ENCODE measurements at regions not wholly inside any gene's neighbourhood (a gene's known extent, or its start where the extent isn't known, plus 50 kb on each side); places are given as distances from the start of the nearest gene placed in this dataset.

DNA sequence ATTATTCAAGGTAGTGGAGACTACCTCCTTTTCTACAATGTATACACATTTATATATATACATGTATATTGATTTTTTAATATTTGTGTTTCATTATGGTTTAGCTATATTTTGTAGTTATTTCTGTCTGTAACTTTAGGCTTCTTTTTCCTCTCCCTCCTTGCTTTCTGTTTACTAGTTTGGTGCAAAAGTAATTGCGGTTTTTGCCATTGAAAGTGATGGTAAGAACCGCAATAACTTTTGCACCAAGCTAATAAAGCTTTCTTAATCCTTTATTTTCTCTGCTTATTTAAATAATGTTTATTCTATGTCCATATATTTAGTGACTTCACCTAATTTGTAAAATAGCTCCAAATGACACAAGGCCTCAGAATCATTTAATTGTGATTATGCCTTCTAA lies 195.3 kb upstream of the PLSCR5 start:
- Histone ChIP-seq H3K4me3 (no peak overlapping the region), H3K9me3 (ENCODE audit: low read depth, low read length) (no peaks in the 10 kb centered on the region)
- no peak for TF ChIP-seq EZH2 (IDR thresholded peaks at IDR 0.05)
- no peak for TF ChIP-seq FOXP2 (optimal IDR thresholded peaks at IDR 0.05; ENCODE audit: control extremely low read depth, extremely low read length, insufficient read depth)
- no peak for TF ChIP-seq POLR2AphosphoS5 (IDR thresholded peaks at IDR 0.05; ENCODE audit: borderline replicate concordance, low read depth, low read length)

DNA sequence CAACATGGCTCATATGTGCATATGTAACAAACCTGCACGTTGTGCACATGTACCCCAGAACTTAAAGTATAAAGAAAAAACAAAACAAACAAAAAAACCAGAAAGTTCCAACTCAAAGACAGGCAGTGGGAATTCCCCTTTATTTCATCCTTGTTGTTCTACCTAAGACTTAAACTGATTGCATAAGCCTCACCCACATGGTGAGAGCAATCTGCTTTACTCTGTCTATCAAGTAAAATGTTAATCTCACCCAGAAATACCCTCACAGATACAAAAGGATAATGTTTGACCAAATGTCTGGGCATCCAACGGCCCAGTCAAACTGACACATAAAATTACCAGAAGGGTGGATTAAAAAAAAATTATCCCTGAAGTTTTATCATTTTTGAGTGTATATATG lies 190.9 kb upstream of the PLSCR5 start:
- H3K36me3 ChIP-seq (ENCODE audit: insufficient read depth, low read length) = no peaks in the 10 kb centered on the region
- H3K9ac ChIP-seq (ENCODE audit: insufficient read length) = no peak overlapping the region
- DNase-seq (ENCODE audit: low read depth, low spot score) = no peak
- TF ChIP-seq FOXP2 (optimal IDR thresholded peaks at IDR 0.05; ENCODE audit: control extremely low read depth, extremely low read length, insufficient read depth) (no peak), POLR2AphosphoS5 (IDR thresholded peaks at IDR 0.05; ENCODE audit: borderline replicate concordance, low read depth, low read length) (no peak), EZH2 (IDR thresholded peaks at IDR 0.05) (no peak)
- H3K27ac ChIP-seq = no peak overlapping the region
- H3K9me3 ChIP-seq (ENCODE audit: low read depth, low read length) = no peaks in the 10 kb centered on the region
- no peak overlapping the region for H3K4me3 ChIP-seq

More for the DNA sequence above, 195.3 kb upstream of the PLSCR5 start:
- Histone ChIP-seq H3K36me3 (ENCODE audit: insufficient read depth, low read length) (no peaks in the 10 kb centered on the region), H3K9ac (ENCODE audit: insufficient read length) (no peak overlapping the region), H3K27ac (no peak overlapping the region)
- no peak for DNase-seq (ENCODE audit: low read depth, low spot score)

DNA sequence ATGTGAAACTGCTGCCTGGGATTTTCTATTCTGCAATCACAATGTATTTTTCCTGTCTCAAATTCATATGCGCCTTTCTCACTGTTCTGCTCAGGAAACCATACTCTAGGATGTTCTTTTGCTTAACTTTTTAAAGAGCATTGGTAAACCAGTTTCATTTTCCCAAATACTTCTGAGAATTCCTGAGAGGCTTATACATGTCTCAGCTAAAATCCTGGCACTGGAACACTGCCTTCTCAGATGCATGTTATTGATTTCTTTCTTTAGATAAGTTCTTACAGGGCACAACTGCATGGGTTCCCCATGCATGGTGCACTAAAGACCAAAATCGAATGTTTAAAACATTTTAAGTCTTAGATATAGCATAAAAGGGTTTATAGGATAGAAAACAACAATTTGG lies 178.3 kb upstream of the PLSCR5 start:
- no peak for TF ChIP-seq FOXP2 (optimal IDR thresholded peaks at IDR 0.05; ENCODE audit: control extremely low read depth, extremely low read length, insufficient read depth)
- TF ChIP-seq POLR2AphosphoS5 (IDR thresholded peaks at IDR 0.05; ENCODE audit: borderline replicate concordance, low read depth, low read length) = no peak
- no peak for TF ChIP-seq EZH2 (IDR thresholded peaks at IDR 0.05)
- H3K27ac ChIP-seq = no peak overlapping the region
- no peak overlapping the region for H3K4me3 ChIP-seq
- no peaks in the 10 kb centered on the region for H3K9me3 ChIP-seq (ENCODE audit: low read depth, low read length)
- no peak overlapping the region for H3K9ac ChIP-seq (ENCODE audit: insufficient read length)
- no peak for DNase-seq (ENCODE audit: low read depth, low spot score)
- H3K36me3 ChIP-seq (ENCODE audit: insufficient read depth, low read length) = no peaks in the 10 kb centered on the region

DNA sequence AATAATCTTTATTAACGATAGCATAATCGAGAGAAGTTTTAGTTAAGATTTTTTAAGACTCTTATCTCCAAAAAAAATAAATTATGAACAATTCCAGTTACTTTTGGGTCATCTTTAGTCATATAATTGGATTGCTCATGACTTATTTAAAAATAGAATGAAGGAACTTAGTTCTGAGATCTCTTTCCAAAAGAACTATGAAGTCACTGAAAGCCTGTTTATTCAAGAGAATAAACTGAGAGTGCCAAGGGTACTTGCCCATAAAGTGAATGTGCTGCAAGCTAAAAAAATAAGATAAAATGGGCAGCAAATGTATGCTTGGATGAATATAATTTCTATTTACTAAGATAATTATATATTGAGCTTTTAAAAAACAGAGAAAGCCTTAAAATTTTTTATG lies 176.5 kb upstream of the PLSCR5 start:
- Histone ChIP-seq H3K36me3 (ENCODE audit: insufficient read depth, low read length) (no peaks in the 10 kb centered on the region), H3K9me3 (ENCODE audit: low read depth, low read length) (no peaks in the 10 kb centered on the region), H3K27ac (no peak overlapping the region), H3K9ac (ENCODE audit: insufficient read length) (no peak overlapping the region), H3K4me3 (no peak overlapping the region)
- TF ChIP-seq POLR2AphosphoS5 (IDR thresholded peaks at IDR 0.05; ENCODE audit: borderline replicate concordance, low read depth, low read length) (no peak), FOXP2 (optimal IDR thresholded peaks at IDR 0.05; ENCODE audit: control extremely low read depth, extremely low read length, insufficient read depth) (no peak), EZH2 (IDR thresholded peaks at IDR 0.05) (no peak)
- DNase-seq (ENCODE audit: low read depth, low spot score) = no peak

DNA sequence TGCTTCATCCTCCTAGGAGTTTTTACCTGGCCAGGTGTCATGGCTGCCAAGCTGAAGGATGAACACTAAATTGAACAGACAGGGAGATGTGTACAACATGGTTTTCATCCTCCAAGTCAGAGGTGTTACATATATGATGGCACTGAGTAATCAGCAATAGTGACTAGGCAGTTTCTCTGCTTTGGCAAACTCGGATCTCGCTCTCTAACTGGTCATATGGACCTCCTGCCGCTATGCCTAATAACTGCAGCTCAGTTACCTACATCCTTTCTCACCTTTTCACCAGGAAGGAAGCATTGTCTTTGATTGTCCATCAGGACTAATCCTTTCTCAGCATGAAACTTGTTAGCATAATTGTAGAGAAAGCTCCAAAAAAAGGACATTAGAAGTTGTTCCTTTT lies 175.9 kb upstream of the PLSCR5 start:
- Histone ChIP-seq H3K4me3 (no peak overlapping the region), H3K36me3 (ENCODE audit: insufficient read depth, low read length) (no peaks in the 10 kb centered on the region), H3K27ac (no peak overlapping the region), H3K9ac (ENCODE audit: insufficient read length) (no peak overlapping the region), H3K9me3 (ENCODE audit: low read depth, low read length) (no peaks in the 10 kb centered on the region)
- no peak for DNase-seq (ENCODE audit: low read depth, low spot score)
- TF ChIP-seq FOXP2 (optimal IDR thresholded peaks at IDR 0.05; ENCODE audit: control extremely low read depth, extremely low read length, insufficient read depth) (no peak), POLR2AphosphoS5 (IDR thresholded peaks at IDR 0.05; ENCODE audit: borderline replicate concordance, low read depth, low read length) (no peak)

DNA sequence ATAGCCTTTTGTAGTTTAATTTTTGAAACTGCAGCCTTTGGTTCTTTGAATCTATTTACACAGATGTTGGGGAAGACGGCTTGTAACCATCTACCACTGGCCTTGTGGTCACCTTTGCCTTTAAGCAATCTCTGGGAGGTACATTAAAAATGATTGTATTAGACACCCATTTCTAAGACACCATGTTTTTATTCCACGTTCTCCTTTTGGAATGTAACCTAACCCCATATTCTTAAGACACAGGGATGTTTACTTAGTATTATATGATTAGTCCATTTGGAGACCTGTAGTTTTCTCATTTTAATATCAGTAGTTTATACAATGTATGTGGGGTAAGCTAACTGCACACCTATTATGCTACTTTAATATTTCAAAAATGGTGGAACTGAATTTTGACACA lies 175.1 kb upstream of the PLSCR5 start:
- no peak for TF ChIP-seq POLR2AphosphoS5 (IDR thresholded peaks at IDR 0.05; ENCODE audit: borderline replicate concordance, low read depth, low read length)
- TF ChIP-seq EZH2 (IDR thresholded peaks at IDR 0.05) = no peak
- no peak for TF ChIP-seq FOXP2 (optimal IDR thresholded peaks at IDR 0.05; ENCODE audit: control extremely low read depth, extremely low read length, insufficient read depth)
- Histone ChIP-seq H3K4me3 (no peak overlapping the region), H3K36me3 (ENCODE audit: insufficient read depth, low read length) (no peaks in the 10 kb centered on the region), H3K9ac (ENCODE audit: insufficient read length) (no peak overlapping the region), H3K9me3 (ENCODE audit: low read depth, low read length) (no peaks in the 10 kb centered on the region), H3K27ac (no peak overlapping the region)
- no peak for DNase-seq (ENCODE audit: low read depth, low spot score)

DNA sequence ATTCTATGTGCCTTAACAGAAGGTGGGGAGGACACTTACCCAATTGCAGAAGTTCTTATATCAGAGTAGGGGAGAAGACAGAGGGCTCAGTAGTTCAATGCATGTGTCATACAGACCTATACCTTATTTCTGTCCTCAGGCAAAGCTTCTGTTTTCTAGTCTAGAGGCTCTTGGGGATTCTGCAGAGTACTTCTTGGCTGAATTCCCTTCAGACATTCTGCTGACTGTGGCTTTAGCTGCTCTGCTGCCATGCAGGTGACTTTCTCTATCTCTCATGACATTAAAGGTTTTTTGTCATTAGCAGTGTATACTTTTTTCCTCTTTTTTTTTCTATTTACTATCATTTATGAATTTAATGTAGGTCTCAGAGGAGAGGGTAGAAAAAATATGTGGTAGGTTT lies 172.8 kb upstream of the PLSCR5 start:
- TF ChIP-seq EZH2 (IDR thresholded peaks at IDR 0.05) = no peak
- TF ChIP-seq FOXP2 (optimal IDR thresholded peaks at IDR 0.05; ENCODE audit: control extremely low read depth, extremely low read length, insufficient read depth) = no peak
- no peak for TF ChIP-seq POLR2AphosphoS5 (IDR thresholded peaks at IDR 0.05; ENCODE audit: borderline replicate concordance, low read depth, low read length)
- no peak for DNase-seq (ENCODE audit: low read depth, low spot score)
- no peak overlapping the region for H3K9ac ChIP-seq (ENCODE audit: insufficient read length)
- H3K36me3 ChIP-seq (ENCODE audit: insufficient read depth, low read length) = no peaks in the 10 kb centered on the region
- H3K27ac ChIP-seq = no peak overlapping the region
- no peak overlapping the region for H3K4me3 ChIP-seq
- H3K9me3 ChIP-seq (ENCODE audit: low read depth, low read length) = no peaks in the 10 kb centered on the region

DNA sequence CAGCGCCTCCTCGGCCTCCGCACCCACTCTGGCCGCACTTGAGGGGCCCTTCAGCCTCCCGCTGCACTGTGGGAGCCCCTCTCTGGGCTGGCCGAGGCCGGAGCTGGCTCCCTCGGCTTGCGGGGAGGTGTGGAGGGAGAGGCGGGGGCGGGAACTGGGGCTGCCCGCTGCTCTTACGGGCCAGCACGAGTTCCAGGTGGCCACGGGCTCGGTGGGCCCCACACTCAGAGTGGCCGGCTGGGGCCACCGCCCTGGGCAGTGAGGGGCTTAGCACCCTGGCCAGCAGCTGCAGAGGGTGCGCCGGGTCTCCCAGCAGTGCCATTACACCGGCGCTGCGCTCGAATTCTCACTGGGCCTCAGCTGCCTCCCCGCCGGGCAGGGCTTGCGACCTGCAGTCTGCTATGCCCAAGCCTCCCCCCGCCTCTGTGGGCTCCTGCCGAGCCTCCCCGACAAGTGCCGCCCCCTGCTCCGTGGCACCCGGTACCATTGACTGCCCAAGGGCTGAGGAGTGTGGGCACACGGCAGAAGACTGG lies 167.1 kb upstream of the PLSCR5 start:
- Histone ChIP-seq H3K27ac (no peak overlapping the region), H3K9me3 (ENCODE audit: low read depth, low read length) (no peaks in the 10 kb centered on the region), H3K4me3 (no peak overlapping the region), H3K36me3 (ENCODE audit: insufficient read depth, low read length) (no peaks in the 10 kb centered on the region), H3K9ac (ENCODE audit: insufficient read length) (no peak overlapping the region)
- TF ChIP-seq FOXP2 (optimal IDR thresholded peaks at IDR 0.05; ENCODE audit: control extremely low read depth, extremely low read length, insufficient read depth) = no peak
- TF ChIP-seq EZH2 (IDR thresholded peaks at IDR 0.05) = no peak
- TF ChIP-seq POLR2AphosphoS5 (IDR thresholded peaks at IDR 0.05; ENCODE audit: borderline replicate concordance, low read depth, low read length) = no peak
- DNase-seq (ENCODE audit: low read depth, low spot score) = no peak

DNA sequence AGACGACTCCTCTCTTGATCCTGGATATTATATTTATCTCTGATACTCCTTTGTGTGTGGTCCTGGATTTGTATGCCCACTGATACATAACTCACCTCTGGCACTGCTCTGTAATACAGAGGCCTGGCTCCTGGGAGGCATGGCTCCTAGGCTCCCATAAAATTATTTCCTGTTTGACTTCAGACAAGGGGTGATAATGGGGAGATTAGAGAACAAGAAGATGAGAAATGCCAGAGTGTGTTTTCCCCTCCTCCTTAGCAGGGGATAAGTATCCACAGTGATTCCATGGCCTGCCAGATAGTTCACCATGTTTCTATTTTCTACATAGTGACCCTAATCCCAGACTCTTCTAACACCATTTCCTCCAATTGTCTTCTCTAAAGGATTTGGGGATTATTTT lies 165.7 kb upstream of the PLSCR5 start:
- H3K9ac ChIP-seq (ENCODE audit: insufficient read length) = no peak overlapping the region
- TF ChIP-seq FOXP2 (optimal IDR thresholded peaks at IDR 0.05; ENCODE audit: control extremely low read depth, extremely low read length, insufficient read depth) = no peak
- TF ChIP-seq POLR2AphosphoS5 (IDR thresholded peaks at IDR 0.05; ENCODE audit: borderline replicate concordance, low read depth, low read length) = no peak
- TF ChIP-seq EZH2 (IDR thresholded peaks at IDR 0.05) = no peak
- DNase-seq (ENCODE audit: low read depth, low spot score) = no peak
- no peaks in the 10 kb centered on the region for H3K9me3 ChIP-seq (ENCODE audit: low read depth, low read length)
- no peak overlapping the region for H3K4me3 ChIP-seq
- H3K36me3 ChIP-seq (ENCODE audit: insufficient read depth, low read length) = no peaks in the 10 kb centered on the region
- H3K27ac ChIP-seq = no peak overlapping the region
